ENCODE measurements at regions not wholly inside any gene's neighbourhood (a gene's known extent, or its start where the extent isn't known, plus 50 kb on each side); places are given as distances from the start of the nearest gene placed in this dataset.

DNA sequence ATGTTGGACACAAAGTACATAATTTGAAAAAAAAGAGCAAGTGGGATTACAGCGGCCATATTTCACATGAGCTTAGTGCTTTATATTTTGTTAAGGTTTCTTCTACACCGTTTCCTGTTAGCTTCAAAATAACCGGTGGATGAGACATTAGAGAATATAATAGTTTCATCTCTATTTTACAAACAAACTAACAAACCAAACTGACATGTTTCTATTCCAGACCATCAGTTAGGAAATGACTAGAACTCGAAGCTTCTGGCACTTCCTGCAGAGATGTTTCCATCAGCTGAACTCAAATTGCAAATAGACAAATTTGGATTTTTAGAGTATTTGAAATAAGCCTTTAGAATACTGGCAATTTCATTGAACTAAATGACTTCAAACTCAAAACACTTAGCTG, 86.5 kb downstream of the MTRR start:
- no peak for DNase-seq (ENCODE audit: low read depth in 2 of 2)

- no peak for DNase-seq (ENCODE audit: low read depth in 2 of 2)
Observed at GRCh38 chr5:7957329-7957728, 88.4 kb downstream of the MTRR start.

DNA sequence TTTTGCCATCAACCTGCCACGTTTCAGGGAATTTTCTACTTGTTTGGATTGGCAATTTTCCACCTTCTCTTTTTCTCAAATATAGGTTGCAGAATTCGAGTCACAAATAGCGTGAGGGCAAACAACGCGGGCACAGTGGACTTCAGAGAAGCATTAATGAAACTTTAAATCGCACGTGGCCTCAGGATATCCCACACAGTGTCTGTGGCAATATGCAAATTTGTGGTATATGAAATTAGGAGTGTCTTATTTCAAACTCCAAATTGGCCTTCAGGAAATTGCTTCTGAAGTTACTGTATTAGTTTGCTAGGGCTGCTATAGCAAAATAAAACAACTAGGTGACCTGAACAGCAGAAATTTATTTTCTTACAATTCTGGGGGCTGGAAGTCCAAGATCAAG, 91.2 kb downstream of the MTRR start:
- DNase-seq (ENCODE audit: low read depth in 2 of 2): no peak

DNA sequence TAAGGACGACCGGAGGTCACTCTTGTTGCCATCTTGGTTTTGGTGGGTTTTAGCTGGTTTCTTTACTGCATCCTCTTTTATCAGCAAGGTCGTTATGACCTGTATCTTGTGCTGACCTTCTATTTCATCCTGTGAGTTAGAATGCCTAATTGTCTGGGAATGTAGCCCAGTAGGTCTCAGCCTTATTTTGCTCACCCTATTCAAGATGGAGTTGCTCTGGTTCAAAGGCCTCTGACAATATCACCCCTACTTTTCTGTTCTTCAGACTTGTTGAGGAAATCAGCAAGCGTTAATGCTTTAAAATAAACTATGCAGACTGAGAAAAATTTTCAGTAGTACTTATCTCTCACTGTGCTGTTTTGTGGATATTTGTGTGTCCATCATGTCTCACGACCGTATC, 92.6 kb downstream of the MTRR start:
- no peak for DNase-seq (ENCODE audit: low read depth in 2 of 2)

- DNase-seq (ENCODE audit: low read depth in 2 of 2): no peak
Observed at GRCh38 chr5:7970816-7971215, 101.9 kb downstream of the MTRR start.

- no peak for DNase-seq (ENCODE audit: low read depth in 2 of 2)
Observed at GRCh38 chr5:7976411-7977190, 107.7 kb downstream of the MTRR start.

- no peak for DNase-seq (ENCODE audit: low read depth in 2 of 2)
Observed at GRCh38 chr5:7978114-7978513, 109.2 kb downstream of the MTRR start.

DNA sequence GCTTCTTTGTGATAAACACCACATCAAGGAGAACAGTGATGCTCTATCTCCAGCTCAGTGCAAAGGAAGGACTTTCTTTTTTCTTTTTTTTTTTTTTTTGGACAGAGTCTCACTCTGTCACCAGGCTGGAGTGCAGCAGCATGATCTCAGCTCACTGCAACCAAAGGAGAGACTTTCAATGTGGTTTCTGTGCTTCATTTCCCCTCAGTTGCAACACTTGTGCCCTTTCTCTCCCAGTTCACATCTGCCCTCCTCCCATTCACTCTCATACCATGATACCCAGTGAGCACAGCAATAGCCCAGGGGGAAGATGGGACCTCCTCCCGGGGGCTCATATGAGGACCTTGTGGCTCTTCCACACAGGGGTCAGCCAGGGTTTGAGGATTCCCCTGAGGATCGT, 110.0 kb downstream of the MTRR start:
- DNase-seq (ENCODE audit: low read depth in 2 of 2): no peak

- no peak for DNase-seq (ENCODE audit: low read depth in 2 of 2)
Observed at GRCh38 chr5:7980881-7981280, 111.9 kb downstream of the MTRR start.

DNA sequence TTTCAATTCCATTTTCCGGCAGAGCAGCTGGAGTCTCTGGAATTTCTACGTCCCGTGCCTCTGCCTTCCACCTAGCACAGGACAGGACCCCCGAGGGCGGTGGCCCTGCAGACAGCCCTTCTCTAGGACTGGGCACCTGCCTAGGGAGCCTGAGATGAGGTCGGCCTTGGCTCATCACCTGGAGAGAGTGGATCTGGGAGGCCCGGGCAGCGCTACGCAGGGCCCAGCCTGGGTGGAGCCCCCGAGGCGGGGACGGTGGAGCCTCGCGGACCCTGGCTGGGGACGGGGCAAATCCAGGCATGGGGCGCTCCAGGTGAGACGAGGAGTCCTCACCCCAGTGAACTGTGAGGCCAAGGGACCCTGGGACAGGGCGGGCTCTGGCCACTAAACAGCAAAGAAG, 114.5 kb downstream of the MTRR start:
- DNase-seq (ENCODE audit: low read depth in 2 of 2): no peak

DNA sequence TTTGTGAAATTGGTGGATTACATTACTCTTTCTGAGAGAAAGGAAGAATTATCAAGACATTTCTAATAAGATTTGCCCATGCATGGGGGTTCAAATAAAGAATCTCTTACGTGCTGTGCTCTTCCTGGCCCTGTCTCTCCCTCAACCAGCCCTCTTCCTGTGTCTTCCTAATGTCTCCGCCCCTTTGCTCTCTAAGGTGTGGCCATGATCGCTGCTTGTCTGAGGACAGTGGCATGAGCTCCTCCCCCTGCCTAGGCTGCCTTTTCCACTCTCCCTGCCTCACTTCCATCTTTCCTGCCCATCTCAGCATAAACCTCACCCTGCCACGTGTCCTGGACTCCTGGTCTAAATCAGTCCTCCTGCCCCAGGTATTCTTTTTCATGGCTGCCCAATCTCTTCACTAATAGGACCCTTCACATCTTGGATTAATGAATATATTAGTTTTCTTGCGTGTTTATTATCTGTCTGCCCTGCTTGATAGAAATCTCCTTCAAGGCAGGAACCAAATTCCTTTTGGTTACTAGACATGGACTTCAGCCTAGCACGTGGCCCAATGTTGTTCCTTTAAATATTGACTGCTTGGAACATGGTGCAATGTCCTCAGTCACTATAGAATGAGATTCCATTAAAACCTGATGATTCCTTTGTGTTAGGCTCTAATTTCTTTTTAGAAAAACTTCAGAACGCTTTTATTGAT, 122.3 kb downstream of the MTRR start:
- no peak for DNase-seq (ENCODE audit: low read depth in 2 of 2)

GRCh38 chr5:7995688-7996294, 126.8 kb downstream of the MTRR start:
- DNase-seq (ENCODE audit: low read depth in 2 of 2): no peak

DNA sequence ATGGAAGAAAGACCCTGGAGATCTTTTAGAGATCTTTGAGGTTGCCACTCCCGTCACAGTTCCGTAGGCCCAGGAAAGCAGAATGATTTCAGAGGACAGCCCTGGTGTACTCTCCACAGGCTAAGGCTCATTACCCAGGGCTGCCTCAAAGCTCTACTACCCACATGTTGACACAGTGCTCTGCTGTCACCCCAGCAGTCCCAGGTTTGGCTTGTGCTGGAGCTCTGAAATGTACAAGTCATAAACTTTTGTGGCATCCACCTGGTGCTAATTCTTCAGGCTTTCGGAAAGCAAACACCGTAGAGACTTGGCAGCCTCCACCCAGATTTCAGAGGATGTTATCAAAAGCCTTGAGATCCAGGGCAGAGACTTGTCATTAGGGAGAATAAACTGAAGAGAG, 136.5 kb downstream of the MTRR start:
- DNase-seq (ENCODE audit: low read depth in 2 of 2): no peak

DNA sequence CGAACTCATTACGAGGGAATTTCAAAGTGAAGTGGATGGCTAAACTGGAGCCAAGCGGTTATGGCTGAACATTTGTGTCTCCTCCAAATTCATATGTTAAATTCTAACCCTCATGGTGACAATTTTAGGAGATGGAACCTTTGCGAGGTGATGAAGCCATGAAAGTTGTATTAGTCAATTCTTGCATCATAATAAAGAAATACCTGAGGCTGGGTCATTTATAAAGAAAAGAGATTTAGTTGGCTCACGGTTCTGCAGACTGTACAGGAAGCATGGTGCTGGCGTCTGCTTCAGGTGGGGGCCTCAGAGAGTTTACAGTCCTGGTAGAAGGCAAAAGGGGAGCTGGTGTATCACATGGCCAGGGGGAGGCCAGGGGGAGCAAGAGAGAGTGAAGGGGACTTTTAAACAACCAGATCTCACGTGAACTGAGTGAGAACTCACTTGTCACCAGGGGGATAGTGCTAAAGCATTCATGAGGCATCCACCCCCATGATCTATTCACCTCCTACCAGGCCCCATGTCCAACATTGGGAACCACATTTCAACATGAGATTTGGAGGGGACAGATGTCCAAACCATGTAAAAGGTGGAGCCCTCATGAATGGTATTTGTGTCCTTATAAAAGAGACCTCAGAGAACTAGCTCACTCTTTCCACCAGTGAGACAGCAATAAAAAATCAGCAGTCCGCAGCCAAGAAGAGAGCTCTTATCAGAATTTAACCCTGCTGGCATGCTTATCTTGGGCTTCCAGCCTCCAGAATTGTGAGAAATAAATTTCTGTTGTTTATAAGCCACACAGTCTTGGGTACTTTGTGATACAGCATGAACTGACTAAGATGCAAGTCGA, 143.4 kb downstream of the MTRR start:
- no peak for DNase-seq (ENCODE audit: low read depth in 2 of 2)

DNA sequence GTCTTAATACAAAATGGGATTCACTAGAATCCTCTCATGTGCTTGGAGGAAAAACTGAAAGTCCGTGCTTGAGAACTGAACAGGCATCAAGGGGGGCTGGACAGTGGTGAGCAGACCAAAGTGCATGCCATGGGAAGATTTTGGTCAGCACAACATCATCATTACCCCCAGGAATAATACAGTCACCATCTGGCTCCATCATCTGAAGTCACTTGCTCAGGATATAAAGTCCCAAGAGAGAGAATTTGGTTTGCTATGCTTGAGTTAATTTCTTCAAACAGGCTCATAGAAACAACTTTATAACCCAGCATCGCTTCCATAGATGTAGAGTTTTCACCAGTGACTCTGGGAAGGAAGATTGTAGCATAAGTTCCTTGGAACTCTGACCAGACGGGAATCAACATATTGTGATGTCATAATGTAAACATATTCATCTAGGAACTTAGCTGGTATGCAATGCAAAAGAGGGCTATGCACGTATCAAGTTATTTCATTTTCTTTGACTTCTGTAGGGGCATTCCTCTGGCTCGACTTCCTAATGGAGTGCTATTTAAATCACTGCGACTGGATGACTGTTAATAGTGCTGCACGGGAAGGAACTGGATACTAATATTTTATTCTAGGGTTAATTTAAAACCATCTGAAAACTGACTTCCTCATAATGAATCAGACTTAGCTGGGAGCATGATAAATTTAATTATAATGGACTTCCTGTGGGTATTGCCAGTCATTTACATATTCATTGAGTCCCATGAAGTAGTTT, 145.2 kb downstream of the MTRR start:
- no peak for DNase-seq (ENCODE audit: low read depth in 2 of 2)

- no peak for DNase-seq (ENCODE audit: low read depth in 2 of 2)
Observed at GRCh38 chr5:8019719-8020218, 150.8 kb downstream of the MTRR start.

GRCh38 chr5:8020861-8021514, 152.0 kb downstream of the MTRR start:
- no peak for DNase-seq (ENCODE audit: low read depth in 2 of 2)

DNA sequence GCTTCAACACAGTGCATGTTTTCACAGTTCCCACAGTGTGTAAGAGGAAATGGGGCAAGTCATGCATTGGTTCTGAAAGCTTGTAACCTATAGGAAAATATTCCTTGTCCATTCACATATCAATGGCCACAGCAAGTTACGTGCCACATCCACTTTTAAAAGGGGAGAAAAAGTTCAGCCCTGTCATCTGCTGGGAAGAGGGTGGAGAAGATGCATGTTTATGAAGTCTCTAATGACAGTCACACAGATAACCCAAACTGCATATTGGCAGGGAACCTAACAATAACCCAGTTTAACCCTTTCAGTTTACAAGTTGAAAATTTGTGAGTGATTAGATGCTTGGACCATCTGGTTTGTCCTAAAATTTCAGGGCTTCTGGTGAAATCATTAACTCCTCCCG, 159.3 kb downstream of the MTRR start:
- DNase-seq (ENCODE audit: low read depth in 2 of 2): no peak

- no peak for DNase-seq (ENCODE audit: low read depth in 2 of 2)
Observed at GRCh38 chr5:8033261-8033660, 164.3 kb downstream of the MTRR start.

- DNase-seq (ENCODE audit: low read depth in 2 of 2): no peak
Observed at GRCh38 chr5:8034852-8035251, 165.9 kb downstream of the MTRR start.

- DNase-seq (ENCODE audit: low read depth in 2 of 2): no peak
Observed at GRCh38 chr5:8048920-8049319, 180.0 kb downstream of the MTRR start.
